ENCODE measurements at regions not wholly inside any gene's neighbourhood (a gene's known extent, or its start where the extent isn't known, plus 50 kb on each side); places are given as distances from the start of the nearest gene placed in this dataset.

DNA sequence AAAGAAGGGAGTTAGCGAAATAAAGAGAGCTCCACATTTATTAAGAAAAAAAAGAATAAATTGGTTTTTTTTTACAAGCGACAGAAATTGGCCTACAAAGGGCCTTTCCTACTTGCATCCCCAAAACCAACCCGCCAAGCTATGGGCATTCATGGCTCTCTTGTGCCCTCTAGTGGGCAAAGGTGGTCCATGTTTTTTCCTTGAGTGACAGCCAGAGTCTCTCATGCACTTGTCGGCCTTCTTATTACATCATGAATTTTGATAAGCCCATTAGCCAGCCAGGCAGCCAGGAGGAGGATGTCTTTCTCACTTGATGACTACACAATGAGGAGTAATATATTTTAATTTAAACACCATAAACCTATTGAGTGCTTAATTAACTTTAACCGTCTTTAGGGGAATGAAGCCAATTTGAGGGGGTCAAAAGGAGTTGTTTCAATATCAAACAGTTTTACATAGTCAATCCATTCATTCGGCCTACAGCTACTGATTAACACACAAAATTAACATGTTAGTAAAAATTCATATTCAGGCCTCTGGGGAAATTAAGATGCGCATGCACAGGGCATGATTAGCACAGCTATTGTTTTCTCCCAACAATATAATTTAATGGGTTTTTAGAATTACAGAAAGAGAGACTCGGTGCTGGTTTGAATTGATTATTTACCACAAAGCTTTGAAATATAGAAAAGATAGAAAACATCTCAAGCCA is 85.5 kb downstream of the RCN1 start (continued):
- TF ChIP-seq, protein P1, sequence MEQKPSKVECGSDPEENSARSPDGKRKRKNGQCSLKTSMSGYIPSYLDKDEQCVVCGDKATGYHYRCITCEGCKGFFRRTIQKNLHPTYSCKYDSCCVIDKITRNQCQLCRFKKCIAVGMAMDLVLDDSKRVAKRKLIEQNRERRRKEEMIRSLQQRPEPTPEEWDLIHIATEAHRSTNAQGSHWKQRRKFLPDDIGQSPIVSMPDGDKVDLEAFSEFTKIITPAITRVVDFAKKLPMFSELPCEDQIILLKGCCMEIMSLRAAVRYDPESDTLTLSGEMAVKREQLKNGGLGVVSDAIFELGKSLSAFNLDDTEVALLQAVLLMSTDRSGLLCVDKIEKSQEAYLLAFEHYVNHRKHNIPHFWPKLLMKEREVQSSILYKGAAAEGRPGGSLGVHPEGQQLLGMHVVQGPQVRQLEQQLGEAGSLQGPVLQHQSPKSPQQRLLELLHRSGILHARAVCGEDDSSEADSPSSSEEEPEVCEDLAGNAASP (IDR thresholded peaks at IDR 0.05): no peak
- peak; percentile 90 for TF ChIP-seq CREM (IDR thresholded peaks at IDR 0.05; ENCODE audit: low read depth)
- TF ChIP-seq NR2C1 (IDR thresholded peaks at IDR 0.05): no peak
- no peak for TF ChIP-seq NR2C1 (tag; IDR thresholded peaks at IDR 0.05)
- TF ChIP-seq SP1 (CRISPR knock-in tag; IDR thresholded peaks at IDR 0.05): no peak
- peak; percentile 78; the same call in 1 of the 2 replicates for TF ChIP-seq MTA1 (IDR thresholded peaks at IDR 0.05; ENCODE audit: borderline replicate concordance)
- TF ChIP-seq BRD4 (IDR thresholded peaks at IDR 0.05): no peak
- no peak for TF ChIP-seq NR4A1 (CRISPR knock-in tag; IDR thresholded peaks at IDR 0.05)
- no peak for TF ChIP-seq NR4A1 (tag; IDR thresholded peaks at IDR 0.05)
- TF ChIP-seq EZH2 (IDR thresholded peaks at IDR 0.05; ENCODE audit: borderline replicate concordance, low read depth, low read length): no peak
- TF ChIP-seq, protein P2, sequence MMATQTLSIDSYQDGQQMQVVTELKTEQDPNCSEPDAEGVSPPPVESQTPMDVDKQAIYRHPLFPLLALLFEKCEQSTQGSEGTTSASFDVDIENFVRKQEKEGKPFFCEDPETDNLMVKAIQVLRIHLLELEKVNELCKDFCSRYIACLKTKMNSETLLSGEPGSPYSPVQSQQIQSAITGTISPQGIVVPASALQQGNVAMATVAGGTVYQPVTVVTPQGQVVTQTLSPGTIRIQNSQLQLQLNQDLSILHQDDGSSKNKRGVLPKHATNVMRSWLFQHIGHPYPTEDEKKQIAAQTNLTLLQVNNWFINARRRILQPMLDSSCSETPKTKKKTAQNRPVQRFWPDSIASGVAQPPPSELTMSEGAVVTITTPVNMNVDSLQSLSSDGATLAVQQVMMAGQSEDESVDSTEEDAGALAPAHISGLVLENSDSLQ (IDR thresholded peaks at IDR 0.05): peak; percentile 98
- no peak for TF ChIP-seq ETV1 (tag; conservative IDR thresholded peaks at IDR 0.05; ENCODE audit: low read depth)
- TF ChIP-seq ZNF780A (CRISPR knock-in tag; IDR thresholded peaks at IDR 0.05): no peak
- TF ChIP-seq, protein P3, sequence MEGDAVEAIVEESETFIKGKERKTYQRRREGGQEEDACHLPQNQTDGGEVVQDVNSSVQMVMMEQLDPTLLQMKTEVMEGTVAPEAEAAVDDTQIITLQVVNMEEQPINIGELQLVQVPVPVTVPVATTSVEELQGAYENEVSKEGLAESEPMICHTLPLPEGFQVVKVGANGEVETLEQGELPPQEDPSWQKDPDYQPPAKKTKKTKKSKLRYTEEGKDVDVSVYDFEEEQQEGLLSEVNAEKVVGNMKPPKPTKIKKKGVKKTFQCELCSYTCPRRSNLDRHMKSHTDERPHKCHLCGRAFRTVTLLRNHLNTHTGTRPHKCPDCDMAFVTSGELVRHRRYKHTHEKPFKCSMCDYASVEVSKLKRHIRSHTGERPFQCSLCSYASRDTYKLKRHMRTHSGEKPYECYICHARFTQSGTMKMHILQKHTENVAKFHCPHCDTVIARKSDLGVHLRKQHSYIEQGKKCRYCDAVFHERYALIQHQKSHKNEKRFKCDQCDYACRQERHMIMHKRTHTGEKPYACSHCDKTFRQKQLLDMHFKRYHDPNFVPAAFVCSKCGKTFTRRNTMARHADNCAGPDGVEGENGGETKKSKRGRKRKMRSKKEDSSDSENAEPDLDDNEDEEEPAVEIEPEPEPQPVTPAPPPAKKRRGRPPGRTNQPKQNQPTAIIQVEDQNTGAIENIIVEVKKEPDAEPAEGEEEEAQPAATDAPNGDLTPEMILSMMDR (IDR thresholded peaks at IDR 0.05 in 2 of 3, conservative IDR thresholded peaks at IDR 0.05 in 1 of 3; ENCODE audit: insufficient read depth in 2 of 3, low read depth in 1 of 3, low read length in 3 of 3): peak; percentile 87 to 95 (median 88)
- TF ChIP-seq CREB1 (IDR thresholded peaks at IDR 0.05): peak; percentile 78
- peak; percentile 63 for TF ChIP-seq CREB1 (CRISPR knock-in tag; IDR thresholded peaks at IDR 0.05)
- TF ChIP-seq, protein P4, sequence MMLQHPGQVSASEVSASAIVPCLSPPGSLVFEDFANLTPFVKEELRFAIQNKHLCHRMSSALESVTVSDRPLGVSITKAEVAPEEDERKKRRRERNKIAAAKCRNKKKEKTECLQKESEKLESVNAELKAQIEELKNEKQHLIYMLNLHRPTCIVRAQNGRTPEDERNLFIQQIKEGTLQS (IDR thresholded peaks at IDR 0.05): peak; percentile 64
- TF ChIP-seq, protein P4 (CRISPR knock-in tag; conservative IDR thresholded peaks at IDR 0.05): no peak
- TF ChIP-seq, protein P5, sequence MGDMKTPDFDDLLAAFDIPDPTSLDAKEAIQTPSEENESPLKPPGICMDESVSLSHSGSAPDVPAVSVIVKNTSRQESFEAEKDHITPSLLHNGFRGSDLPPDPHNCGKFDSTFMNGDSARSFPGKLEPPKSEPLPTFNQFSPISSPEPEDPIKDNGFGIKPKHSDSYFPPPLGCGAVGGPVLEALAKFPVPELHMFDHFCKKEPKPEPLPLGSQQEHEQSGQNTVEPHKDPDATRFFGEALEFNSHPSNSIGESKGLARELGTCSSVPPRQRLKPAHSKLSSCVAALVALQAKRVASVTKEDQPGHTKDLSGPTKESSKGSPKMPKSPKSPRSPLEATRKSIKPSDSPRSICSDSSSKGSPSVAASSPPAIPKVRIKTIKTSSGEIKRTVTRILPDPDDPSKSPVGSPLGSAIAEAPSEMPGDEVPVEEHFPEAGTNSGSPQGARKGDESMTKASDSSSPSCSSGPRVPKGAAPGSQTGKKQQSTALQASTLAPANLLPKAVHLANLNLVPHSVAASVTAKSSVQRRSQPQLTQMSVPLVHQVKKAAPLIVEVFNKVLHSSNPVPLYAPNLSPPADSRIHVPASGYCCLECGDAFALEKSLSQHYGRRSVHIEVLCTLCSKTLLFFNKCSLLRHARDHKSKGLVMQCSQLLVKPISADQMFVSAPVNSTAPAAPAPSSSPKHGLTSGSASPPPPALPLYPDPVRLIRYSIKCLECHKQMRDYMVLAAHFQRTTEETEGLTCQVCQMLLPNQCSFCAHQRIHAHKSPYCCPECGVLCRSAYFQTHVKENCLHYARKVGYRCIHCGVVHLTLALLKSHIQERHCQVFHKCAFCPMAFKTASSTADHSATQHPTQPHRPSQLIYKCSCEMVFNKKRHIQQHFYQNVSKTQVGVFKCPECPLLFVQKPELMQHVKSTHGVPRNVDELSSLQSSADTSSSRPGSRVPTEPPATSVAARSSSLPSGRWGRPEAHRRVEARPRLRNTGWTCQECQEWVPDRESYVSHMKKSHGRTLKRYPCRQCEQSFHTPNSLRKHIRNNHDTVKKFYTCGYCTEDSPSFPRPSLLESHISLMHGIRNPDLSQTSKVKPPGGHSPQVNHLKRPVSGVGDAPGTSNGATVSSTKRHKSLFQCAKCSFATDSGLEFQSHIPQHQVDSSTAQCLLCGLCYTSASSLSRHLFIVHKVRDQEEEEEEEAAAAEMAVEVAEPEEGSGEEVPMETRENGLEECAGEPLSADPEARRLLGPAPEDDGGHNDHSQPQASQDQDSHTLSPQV (IDR thresholded peaks at IDR 0.05): no peak
- TF ChIP-seq ZNF140 (CRISPR knock-in tag; IDR thresholded peaks at IDR 0.05): no peak
- TF ChIP-seq CSDE1 (IDR thresholded peaks at IDR 0.05): no peak

Data from K562 (cell line).